GM10266 (cell line): ENCODE measurements at regions not wholly inside any gene's neighbourhood (a gene's known extent, or its start where the extent isn't known, plus 50 kb on each side); places are given as distances from the start of the nearest gene placed in this dataset.

ENCODE experiments used
- DNase-seq: peaks from one replicate; pipeline ENCODE4 v3.0.0; 2012; ENCODE audit errors: extremely low spot score
- CTCF ChIP-seq: IDR thresholded peaks from 2 replicates; pipeline ENCODE4 v1.5.1; 2012; ENCODE audit warnings: mild to moderate bottlenecking, low read depth; ENCODE audit not compliant: control insufficient read depth, insufficient read depth; ENCODE audit errors: missing control alignments

- TF ChIP-seq CTCF, result no peak
- no peak for DNase-seq
Measured at GRCh38 chr10:23692736-23693135, 253.9 kb downstream of the OTUD1 start.

- no peak for DNase-seq
- TF ChIP-seq CTCF, result no peak
Measured at GRCh38 chr10:23693501-23693901, 254.6 kb downstream of the OTUD1 start.

GRCh38 chr10:23693925-23694324, 255.1 kb downstream of the OTUD1 start:
- no peak for DNase-seq
- no peak for TF ChIP-seq CTCF

- TF ChIP-seq CTCF, result no peak
- DNase-seq, result no peak
Measured at GRCh38 chr10:23694446-23694920, 255.6 kb downstream of the OTUD1 start.

- DNase-seq, result no peak
- TF ChIP-seq CTCF, result no peak
Measured at GRCh38 chr10:23694921-23695824, 256.3 kb downstream of the OTUD1 start.

DNA sequence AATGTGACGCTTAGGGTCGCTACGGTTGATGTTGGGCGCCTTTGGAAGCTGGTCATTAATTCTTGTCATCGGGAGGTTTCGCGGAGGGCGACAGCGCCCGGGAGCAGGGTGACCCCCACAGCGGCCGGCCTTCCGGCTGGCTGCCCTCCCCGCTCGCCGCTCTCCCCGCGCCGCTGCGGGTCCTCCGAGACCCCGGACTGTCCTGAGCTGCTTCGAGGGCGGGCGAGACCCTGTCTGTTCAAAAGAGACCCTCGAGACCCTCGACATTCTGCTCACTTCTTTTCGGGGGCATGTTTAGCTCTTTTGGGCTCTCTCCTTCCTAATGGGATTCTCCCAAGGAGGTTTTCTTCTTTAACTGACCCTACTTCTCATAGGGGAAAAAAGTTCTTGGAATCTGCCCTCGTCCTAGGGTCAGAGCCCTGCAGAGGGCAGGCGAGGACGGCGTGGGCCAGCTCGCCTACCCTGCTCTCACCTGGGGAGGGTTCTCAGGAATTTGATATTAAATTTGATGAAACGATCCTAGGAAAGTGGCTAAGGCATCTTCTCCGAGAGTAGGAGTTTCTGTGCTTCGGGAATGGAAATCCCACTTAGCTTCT, 257.0 kb downstream of the OTUD1 start:
- TF ChIP-seq CTCF, result no peak
- no peak for DNase-seq

DNA sequence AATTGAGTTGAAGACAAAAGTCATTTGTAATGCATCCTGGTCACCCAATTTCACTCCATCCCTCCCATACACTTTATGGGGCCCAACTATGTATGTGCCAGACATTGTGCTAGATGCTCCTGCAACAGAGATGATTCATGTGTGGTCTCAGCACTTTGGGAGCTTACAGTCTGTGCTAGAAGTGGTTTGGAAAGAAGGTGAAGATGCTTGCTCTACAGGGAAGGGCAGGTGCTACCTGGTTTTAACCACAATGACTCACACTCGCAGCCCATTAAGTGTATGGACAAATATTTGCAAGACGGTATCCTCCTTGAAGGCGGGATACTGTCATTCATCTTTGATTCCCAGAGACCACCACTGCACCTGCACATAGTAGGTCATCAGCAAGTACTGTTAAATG, 257.6 kb downstream of the OTUD1 start:
- DNase-seq, result no peak
- no peak for TF ChIP-seq CTCF
